WTC11 (cell line): ENCODE measurements at regions not wholly inside any gene's neighbourhood (a gene's known extent, or its start where the extent isn't known, plus 50 kb on each side); places are given as distances from the start of the nearest gene placed in this dataset.

Experiments used
- ATAC-seq: fragments of 200-7000 bp; cut with Tn5 transposase; 2 replicates; pipeline ENCODE4 v1.10.0; 2021; ENCODE audit warnings: mild to moderate bottlenecking, moderate library complexity
- CTCF ChIA-PET: fragments of 300-600 bp; sonication (Branson Sonifier 250); formaldehyde crosslinking; loops from one replicate; lab custom pipeline; 2021; ENCODE audit warnings: antibody characterized with exemption; lab: Charles Lee
- POLR2A ChIA-PET: fragments of 350-600 bp; sonication (Branson Sonifier 250); formaldehyde crosslinking; loops from one replicate; lab custom pipeline; 2021; ENCODE audit warnings: antibody characterized with exemption; lab: Charles Lee
- DNase-seq: peaks from one replicate; pipeline ENCODE4 v3.0.0; 2021; ENCODE audit warnings: low spot score
- H3K27ac Mint-ChIP-seq: 2 replicates; pipeline ENCODE4 v1.8.0; 2021; ENCODE audit warnings: mixed read lengths
- H3K27me3 Mint-ChIP-seq: 2 replicates; pipeline ENCODE4 v1.8.0; 2021; ENCODE audit warnings: low read depth, mild to moderate bottlenecking, moderate library complexity, mixed read lengths
- H3K36me3 Mint-ChIP-seq: 2 replicates; pipeline ENCODE4 v1.8.0; 2021; ENCODE audit warnings: mixed read lengths
- H3K4me1 Mint-ChIP-seq: 2 replicates; pipeline ENCODE4 v1.8.0; 2022; ENCODE audit warnings: mixed read lengths
- H3K4me3 Mint-ChIP-seq: 2 replicates; pipeline ENCODE4 v1.8.0; 2021; ENCODE audit warnings: mild to moderate bottlenecking, moderate library complexity, mixed read lengths
- H3K9me3 Mint-ChIP-seq: 2 replicates; pipeline ENCODE4 v1.8.0; 2021; ENCODE audit warnings: mixed read lengths
- AR ChIP-seq: fragments of 250-450 bp; sonication (Bioruptor Pico); IDR thresholded peaks from 2 replicates; pipeline ENCODE4 v1.9.0; 2021; ENCODE audit warnings: mild to moderate bottlenecking
- ATF1 ChIP-seq: sonication (generic); formaldehyde crosslinking; IDR thresholded peaks from 2 replicates; pipeline ENCODE4 v1.8.1; 2023; ENCODE audit warnings: mild to moderate bottlenecking, moderate library complexity, missing genetic modification reagents
- CREB1 ChIP-seq: sonication (generic); formaldehyde crosslinking; IDR thresholded peaks from 2 replicates; pipeline ENCODE4 v1.8.0; 2023; ENCODE audit warnings: mild to moderate bottlenecking, missing genetic modification reagents
- ELF4 ChIP-seq: sonication (generic); formaldehyde crosslinking; IDR thresholded peaks from 2 replicates; pipeline ENCODE4 v1.8.1; 2022; ENCODE audit warnings: low read depth, mild to moderate bottlenecking, moderate library complexity, missing genetic modification reagents
- GTF2I ChIP-seq: fragments of 250-450 bp; sonication (Bioruptor Pico); conservative IDR thresholded peaks from 2 replicates; pipeline ENCODE4 v1.4.0; 2021; ENCODE audit warnings: mild to moderate bottlenecking
- MLX ChIP-seq: sonication (generic); formaldehyde crosslinking; IDR thresholded peaks from 2 replicates; pipeline ENCODE4 v1.8.1; 2023; ENCODE audit warnings: mild to moderate bottlenecking, missing genetic modification reagents, moderate library complexity
- MYBL2 ChIP-seq: sonication (generic); formaldehyde crosslinking; IDR thresholded peaks from 2 replicates; pipeline ENCODE4 v1.8.1; 2023; ENCODE audit warnings: mild to moderate bottlenecking, moderate library complexity, missing genetic modification reagents
- NFATC4 ChIP-seq: fragments of 250-450 bp; sonication (Bioruptor Pico); IDR thresholded peaks from 2 replicates; pipeline ENCODE4 v1.9.0; 2021; ENCODE audit warnings: mild to moderate bottlenecking
- NR1H2 ChIP-seq: sonication (generic); formaldehyde crosslinking; IDR thresholded peaks from 2 replicates; pipeline ENCODE4 v1.9.0; 2021; ENCODE audit warnings: mild to moderate bottlenecking, moderate library complexity, missing genetic modification reagents
- NR3C1 ChIP-seq: sonication (generic); formaldehyde crosslinking; conservative IDR thresholded peaks from 2 replicates; pipeline ENCODE4 v1.8.1; 2023; ENCODE audit warnings: low read depth, mild to moderate bottlenecking, missing genetic modification reagents
- OVOL2 ChIP-seq: fragments of 250-450 bp; sonication (Bioruptor Pico); IDR thresholded peaks from 2 replicates; pipeline ENCODE4 v1.9.0; 2021; ENCODE audit warnings: mild to moderate bottlenecking, borderline replicate concordance
- PRDM15 ChIP-seq: sonication (generic); formaldehyde crosslinking; IDR thresholded peaks from 2 replicates; pipeline ENCODE4 v1.8.0; 2022; ENCODE audit warnings: missing genetic modification reagents
- RELA ChIP-seq: sonication (generic); formaldehyde crosslinking; IDR thresholded peaks from 2 replicates; pipeline ENCODE4 v1.8.1; 2022; ENCODE audit warnings: missing genetic modification reagents, mild to moderate bottlenecking, borderline replicate concordance
- SMAD4 ChIP-seq: sonication (generic); formaldehyde crosslinking; IDR thresholded peaks from 2 replicates; pipeline ENCODE4 v1.8.0; 2022; ENCODE audit warnings: mild to moderate bottlenecking, missing genetic modification reagents
- SOX15 ChIP-seq: fragments of 250-450 bp; sonication (Bioruptor Pico); IDR thresholded peaks from 2 replicates; pipeline ENCODE4 v1.9.0; 2021; ENCODE audit warnings: mild to moderate bottlenecking
- TEAD4 ChIP-seq: sonication (generic); formaldehyde crosslinking; IDR thresholded peaks from 2 replicates; pipeline ENCODE4 v1.8.0; 2022; ENCODE audit warnings: mild to moderate bottlenecking, missing genetic modification reagents
- ZNF121 ChIP-seq: sonication (generic); formaldehyde crosslinking; IDR thresholded peaks from 2 replicates; pipeline ENCODE4 v1.8.0; 2023; ENCODE audit warnings: missing genetic modification reagents
- TF ChIP-seq, protein P1 (sequence below): sonication (generic); formaldehyde crosslinking; IDR thresholded peaks from 2 replicates; pipeline ENCODE4 v1.8.1; 2023; ENCODE audit warnings: mild to moderate bottlenecking, missing genetic modification reagents
- TF ChIP-seq, protein P2 (sequence below): sonication (generic); formaldehyde crosslinking; IDR thresholded peaks from 2 replicates; pipeline ENCODE4 v1.8.0; 2022; ENCODE audit warnings: mild to moderate bottlenecking, missing genetic modification reagents
- TF ChIP-seq, protein P3 (sequence below): fragments of 250-450 bp; sonication (Bioruptor Pico); IDR thresholded peaks from 2 replicates; pipeline ENCODE4 v1.9.0; 2021; ENCODE audit warnings: mild to moderate bottlenecking

DNA sequence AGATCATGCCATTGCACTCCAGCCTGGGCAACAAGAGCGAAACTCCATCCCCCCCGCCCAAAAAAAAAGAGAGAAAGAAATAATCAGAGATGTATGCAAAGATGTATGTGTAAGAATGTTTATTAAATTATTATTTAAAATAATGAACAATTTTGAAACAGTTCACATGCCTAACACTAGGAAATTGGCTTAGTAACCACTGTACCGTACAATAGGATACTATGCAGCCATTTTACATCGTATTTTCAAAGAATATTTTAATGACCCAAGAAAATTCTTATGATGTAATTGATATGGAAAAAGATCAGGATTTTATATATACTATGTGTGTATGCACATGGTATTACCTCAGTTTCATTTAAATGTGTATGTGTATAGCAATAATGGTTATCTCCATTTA, 190.5 kb downstream of the ZFP36L2 start:
- POLR2A ChIA-PET: no interaction called here
- H3K36me3 Mint-ChIP-seq: no peaks in the 10 kb centered on the region
- H3K27ac Mint-ChIP-seq: no peak overlapping the region
- H3K9me3 Mint-ChIP-seq: no peaks in the 10 kb centered on the region
- DNase-seq: no peak
- ATAC-seq: no peak
- H3K4me1 Mint-ChIP-seq: peaks cover 4% of the 10 kb centered on the region
- TF ChIP-seq SMAD4 (no peak), PRDM15 (CRISPR knock-in tag) (no peak), ATF1 (CRISPR knock-in tag) (no peak), NR3C1 (CRISPR knock-in tag) (no peak), SOX15 (CRISPR knock-in tag) (no peak), AR (no peak), MLX (CRISPR knock-in tag) (no peak)
- TF ChIP-seq, protein P1, sequence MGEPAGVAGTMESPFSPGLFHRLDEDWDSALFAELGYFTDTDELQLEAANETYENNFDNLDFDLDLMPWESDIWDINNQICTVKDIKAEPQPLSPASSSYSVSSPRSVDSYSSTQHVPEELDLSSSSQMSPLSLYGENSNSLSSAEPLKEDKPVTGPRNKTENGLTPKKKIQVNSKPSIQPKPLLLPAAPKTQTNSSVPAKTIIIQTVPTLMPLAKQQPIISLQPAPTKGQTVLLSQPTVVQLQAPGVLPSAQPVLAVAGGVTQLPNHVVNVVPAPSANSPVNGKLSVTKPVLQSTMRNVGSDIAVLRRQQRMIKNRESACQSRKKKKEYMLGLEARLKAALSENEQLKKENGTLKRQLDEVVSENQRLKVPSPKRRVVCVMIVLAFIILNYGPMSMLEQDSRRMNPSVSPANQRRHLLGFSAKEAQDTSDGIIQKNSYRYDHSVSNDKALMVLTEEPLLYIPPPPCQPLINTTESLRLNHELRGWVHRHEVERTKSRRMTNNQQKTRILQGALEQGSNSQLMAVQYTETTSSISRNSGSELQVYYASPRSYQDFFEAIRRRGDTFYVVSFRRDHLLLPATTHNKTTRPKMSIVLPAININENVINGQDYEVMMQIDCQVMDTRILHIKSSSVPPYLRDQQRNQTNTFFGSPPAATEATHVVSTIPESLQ (CRISPR knock-in tag): no peak
- CTCF ChIA-PET: no interaction called here
- no peaks in the 10 kb centered on the region for H3K27me3 Mint-ChIP-seq
- H3K4me3 Mint-ChIP-seq: no peak overlapping the region

GRCh38 chr2:43034921-43035320, 191.5 kb downstream of the ZFP36L2 start:
- no peaks in the 10 kb centered on the region for H3K9me3 Mint-ChIP-seq
- no peak for DNase-seq
- peaks cover 4% of the 10 kb centered on the region for H3K4me1 Mint-ChIP-seq
- TF ChIP-seq NFATC4 (CRISPR knock-in tag) (no peak), GTF2I (CRISPR knock-in tag) (no peak)
- H3K36me3 Mint-ChIP-seq: no peaks in the 10 kb centered on the region
- H3K27me3 Mint-ChIP-seq: no peaks in the 10 kb centered on the region
- no peak overlapping the region for H3K27ac Mint-ChIP-seq
- ChIA-PET POLR2A (no interaction called here), CTCF (interaction anchor here (1.0 kb wide), 1 partner anchor 10 kb away, joined by 3 read pairs; no protein-coding TSS in a partner anchor)
- no peak for ATAC-seq
- H3K4me3 Mint-ChIP-seq: no peak overlapping the region

GRCh38 chr2:43034242-43034619, 192.2 kb downstream of the ZFP36L2 start:
- no peak for ATAC-seq
- H3K27ac Mint-ChIP-seq: no peak overlapping the region
- ChIA-PET POLR2A (no interaction called here), CTCF (interaction anchor here (0.7 to 1.0 kb wide), 2 partner anchors 67 to 87 kb away, joined by 3 read pairs; no protein-coding TSS in a partner anchor)
- no peaks in the 10 kb centered on the region for H3K36me3 Mint-ChIP-seq
- no peak overlapping the region for H3K4me3 Mint-ChIP-seq
- H3K9me3 Mint-ChIP-seq: no peaks in the 10 kb centered on the region
- no peak for DNase-seq
- H3K4me1 Mint-ChIP-seq: peaks cover 4% of the 10 kb centered on the region
- no peaks in the 10 kb centered on the region for H3K27me3 Mint-ChIP-seq
- no peak for TF ChIP-seq MYBL2 (CRISPR knock-in tag)
- TF ChIP-seq CREB1 (CRISPR knock-in tag): no peak
- TF ChIP-seq, protein P1 (CRISPR knock-in tag): no peak
- TF ChIP-seq, protein P2, sequence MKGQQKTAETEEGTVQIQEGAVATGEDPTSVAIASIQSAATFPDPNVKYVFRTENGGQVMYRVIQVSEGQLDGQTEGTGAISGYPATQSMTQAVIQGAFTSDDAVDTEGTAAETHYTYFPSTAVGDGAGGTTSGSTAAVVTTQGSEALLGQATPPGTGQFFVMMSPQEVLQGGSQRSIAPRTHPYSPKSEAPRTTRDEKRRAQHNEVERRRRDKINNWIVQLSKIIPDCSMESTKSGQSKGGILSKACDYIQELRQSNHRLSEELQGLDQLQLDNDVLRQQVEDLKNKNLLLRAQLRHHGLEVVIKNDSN: no peak
- no peak for TF ChIP-seq ELF4
- TF ChIP-seq, protein P3, sequence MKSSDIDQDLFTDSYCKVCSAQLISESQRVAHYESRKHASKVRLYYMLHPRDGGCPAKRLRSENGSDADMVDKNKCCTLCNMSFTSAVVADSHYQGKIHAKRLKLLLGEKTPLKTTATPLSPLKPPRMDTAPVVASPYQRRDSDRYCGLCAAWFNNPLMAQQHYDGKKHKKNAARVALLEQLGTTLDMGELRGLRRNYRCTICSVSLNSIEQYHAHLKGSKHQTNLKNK: no peak
- TF ChIP-seq NFATC4 (CRISPR knock-in tag): no peak
- TF ChIP-seq NR1H2 (CRISPR knock-in tag): no peak
- no peak for TF ChIP-seq MLX (CRISPR knock-in tag)
- TF ChIP-seq ZNF121: no peak
- TF ChIP-seq RELA (CRISPR knock-in tag): no peak
- TF ChIP-seq TEAD4 (CRISPR knock-in tag): no peak
- TF ChIP-seq OVOL2: no peak
- no peak for TF ChIP-seq ATF1 (CRISPR knock-in tag)
